ENCODE measurements at regions not wholly inside any gene's neighbourhood (a gene's known extent, or its start where the extent isn't known, plus 50 kb on each side); places are given as distances from the start of the nearest gene placed in this dataset.

DNA sequence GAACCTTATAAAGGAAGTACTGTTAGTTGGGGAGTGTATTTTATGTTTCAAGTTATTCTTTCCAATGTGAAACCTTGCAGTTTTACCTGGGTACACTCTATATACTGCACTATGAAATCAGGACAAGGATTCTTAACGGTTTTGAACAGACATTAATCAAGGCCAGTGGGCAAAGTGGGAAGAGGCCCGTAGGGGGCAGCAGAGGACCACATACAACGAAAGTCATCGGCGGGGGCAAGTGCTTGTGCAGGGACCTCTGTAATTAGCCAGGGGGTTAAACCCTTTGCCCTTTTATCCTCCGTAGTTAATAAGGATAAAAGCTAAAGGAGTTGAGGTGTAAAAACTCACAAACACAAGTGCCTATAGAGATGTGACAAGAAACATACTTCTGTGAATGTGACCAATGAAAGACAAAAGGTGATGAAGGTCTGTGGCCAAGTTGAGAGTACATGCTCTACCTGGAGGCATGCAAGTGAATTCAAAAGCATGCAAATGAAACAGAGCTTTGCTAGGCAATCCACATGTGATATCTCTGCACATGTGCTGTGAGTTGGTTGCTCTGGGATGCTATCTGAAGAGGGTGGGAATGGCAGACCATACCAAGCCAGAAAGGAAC lies 392.7 kb upstream of the MAN1A1 start (continued):
- TF ChIP-seq, protein P1, sequence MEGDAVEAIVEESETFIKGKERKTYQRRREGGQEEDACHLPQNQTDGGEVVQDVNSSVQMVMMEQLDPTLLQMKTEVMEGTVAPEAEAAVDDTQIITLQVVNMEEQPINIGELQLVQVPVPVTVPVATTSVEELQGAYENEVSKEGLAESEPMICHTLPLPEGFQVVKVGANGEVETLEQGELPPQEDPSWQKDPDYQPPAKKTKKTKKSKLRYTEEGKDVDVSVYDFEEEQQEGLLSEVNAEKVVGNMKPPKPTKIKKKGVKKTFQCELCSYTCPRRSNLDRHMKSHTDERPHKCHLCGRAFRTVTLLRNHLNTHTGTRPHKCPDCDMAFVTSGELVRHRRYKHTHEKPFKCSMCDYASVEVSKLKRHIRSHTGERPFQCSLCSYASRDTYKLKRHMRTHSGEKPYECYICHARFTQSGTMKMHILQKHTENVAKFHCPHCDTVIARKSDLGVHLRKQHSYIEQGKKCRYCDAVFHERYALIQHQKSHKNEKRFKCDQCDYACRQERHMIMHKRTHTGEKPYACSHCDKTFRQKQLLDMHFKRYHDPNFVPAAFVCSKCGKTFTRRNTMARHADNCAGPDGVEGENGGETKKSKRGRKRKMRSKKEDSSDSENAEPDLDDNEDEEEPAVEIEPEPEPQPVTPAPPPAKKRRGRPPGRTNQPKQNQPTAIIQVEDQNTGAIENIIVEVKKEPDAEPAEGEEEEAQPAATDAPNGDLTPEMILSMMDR (IDR thresholded peaks at IDR 0.05 in 2 of 3, conservative IDR thresholded peaks at IDR 0.05 in 1 of 3; ENCODE audit: insufficient read depth in 2 of 3, low read depth in 1 of 3, low read length in 3 of 3): peak; percentile 76 to 87 (median 82)
- TF ChIP-seq, protein P2, sequence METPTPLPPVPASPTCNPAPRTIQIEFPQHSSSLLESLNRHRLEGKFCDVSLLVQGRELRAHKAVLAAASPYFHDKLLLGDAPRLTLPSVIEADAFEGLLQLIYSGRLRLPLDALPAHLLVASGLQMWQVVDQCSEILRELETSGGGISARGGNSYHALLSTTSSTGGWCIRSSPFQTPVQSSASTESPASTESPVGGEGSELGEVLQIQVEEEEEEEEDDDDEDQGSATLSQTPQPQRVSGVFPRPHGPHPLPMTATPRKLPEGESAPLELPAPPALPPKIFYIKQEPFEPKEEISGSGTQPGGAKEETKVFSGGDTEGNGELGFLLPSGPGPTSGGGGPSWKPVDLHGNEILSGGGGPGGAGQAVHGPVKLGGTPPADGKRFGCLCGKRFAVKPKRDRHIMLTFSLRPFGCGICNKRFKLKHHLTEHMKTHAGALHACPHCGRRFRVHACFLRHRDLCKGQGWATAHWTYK (CRISPR knock-in tag; IDR thresholded peaks at IDR 0.05): no peak
- TF ChIP-seq ELK3 (CRISPR knock-in tag; IDR thresholded peaks at IDR 0.05) (no peak), ZNF121 (CRISPR knock-in tag; conservative IDR thresholded peaks at IDR 0.05) (no peak), NR1H2 (CRISPR knock-in tag; IDR thresholded peaks at IDR 0.05) (no peak), E2F6 (IDR thresholded peaks at IDR 0.05; ENCODE audit: borderline replicate concordance in 1 of 2, extremely low read depth in 1 of 2, insufficient read depth in 1 of 2, insufficient read length in 1 of 2, low read depth in 1 of 2, low read length in 1 of 2, poor library complexity in 1 of 2, severe bottlenecking in 1 of 2) (no peak), BDP1 (IDR thresholded peaks at IDR 0.05; ENCODE audit: insufficient read depth, insufficient read length) (no peak), ZNF444 (CRISPR knock-in tag; IDR thresholded peaks at IDR 0.05) (no peak), MCM7 (IDR thresholded peaks at IDR 0.05) (no peak), KAT7 (CRISPR knock-in tag; IDR thresholded peaks at IDR 0.05; ENCODE audit: borderline replicate concordance) (no peak), CBX5 (IDR thresholded peaks at IDR 0.05; ENCODE audit: borderline replicate concordance, low read depth) (no peak), KLF1 (tag; IDR thresholded peaks at IDR 0.05) (no peak), MAZ (CRISPR knock-in tag; conservative IDR thresholded peaks at IDR 0.05 in 1 of 2, IDR thresholded peaks at IDR 0.05 in 1 of 2) (peak in 1 of 2 experiments; percentile 88; a peak in 2 of 4 replicates), ATF2 (CRISPR knock-in tag; IDR thresholded peaks at IDR 0.05) (no peak), CHD4 (IDR thresholded peaks at IDR 0.05; ENCODE audit: insufficient read depth, insufficient replicate concordance, low read depth, low read length, poor library complexity, severe bottlenecking) (no peak), POLR3A (IDR thresholded peaks at IDR 0.05; ENCODE audit: borderline replicate concordance, extremely low read depth, insufficient read depth, insufficient read length) (no peak), SP1 (CRISPR knock-in tag; IDR thresholded peaks at IDR 0.05) (no peak), EGR1 (conservative IDR thresholded peaks at IDR 0.05) (no peak)
- TF ChIP-seq, protein P3, sequence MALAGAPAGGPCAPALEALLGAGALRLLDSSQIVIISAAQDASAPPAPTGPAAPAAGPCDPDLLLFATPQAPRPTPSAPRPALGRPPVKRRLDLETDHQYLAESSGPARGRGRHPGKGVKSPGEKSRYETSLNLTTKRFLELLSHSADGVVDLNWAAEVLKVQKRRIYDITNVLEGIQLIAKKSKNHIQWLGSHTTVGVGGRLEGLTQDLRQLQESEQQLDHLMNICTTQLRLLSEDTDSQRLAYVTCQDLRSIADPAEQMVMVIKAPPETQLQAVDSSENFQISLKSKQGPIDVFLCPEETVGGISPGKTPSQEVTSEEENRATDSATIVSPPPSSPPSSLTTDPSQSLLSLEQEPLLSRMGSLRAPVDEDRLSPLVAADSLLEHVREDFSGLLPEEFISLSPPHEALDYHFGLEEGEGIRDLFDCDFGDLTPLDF (CRISPR knock-in tag; IDR thresholded peaks at IDR 0.05): no peak
